K562 (cell line): ENCODE measurements at regions not wholly inside any gene's neighbourhood (a gene's known extent, or its start where the extent isn't known, plus 50 kb on each side); places are given as distances from the start of the nearest gene placed in this dataset.
A peak's percentile ranks its signal among the peaks of the same experiment; 100 is the strongest.

Experiments used
- CHD1 ChIP-seq: fragments of 200-600 bp; sonication (generic); IDR thresholded peaks from one replicate; pipeline ENCODE4 v1.6.1; 2012; ENCODE audit warnings: mild to moderate bottlenecking, moderate library complexity, low read length, inconsistent platforms
- CREB1 ChIP-seq, 2 experiments: sonication (generic) in 1 of 2; formaldehyde crosslinking in 1 of 2; IDR thresholded peaks; 2 replicates each; pipeline versions ENCODE4 v1.6.1 to v1.8.0; 2012 to 2022; ENCODE audit warnings: inconsistent platforms in 1 of 2, mild to moderate bottlenecking in 1 of 2, missing genetic modification reagents in 1 of 2, moderate library complexity in 1 of 2
- E2F5 ChIP-seq: sonication (generic); formaldehyde crosslinking; IDR thresholded peaks from 2 replicates; pipeline ENCODE4 v1.8.0; 2022; ENCODE audit warnings: mild to moderate bottlenecking, missing genetic modification reagents
- EGR1 ChIP-seq: fragments of 450-650 bp; conservative IDR thresholded peaks from 2 replicates; pipeline ENCODE4 v1.6.1; 2017; ENCODE audit warnings: mild to moderate bottlenecking
- EHMT2 ChIP-seq: fragments of 450-650 bp; IDR thresholded peaks from 2 replicates; pipeline ENCODE4 v1.6.1; 2018; ENCODE audit warnings: antibody characterized with exemption
- ETV5 ChIP-seq: sonication (generic); formaldehyde crosslinking; IDR thresholded peaks from 2 replicates; pipeline ENCODE4 v1.4.0; 2020; ENCODE audit warnings: low read depth, mild to moderate bottlenecking, missing genetic modification reagents
- FOXP1 ChIP-seq: sonication (generic); formaldehyde crosslinking; IDR thresholded peaks from 2 replicates; pipeline ENCODE4 v1.8.0; 2022; ENCODE audit warnings: mild to moderate bottlenecking, missing genetic modification reagents
- L3MBTL2 ChIP-seq: fragments of 450-650 bp; IDR thresholded peaks from 2 replicates; pipeline ENCODE4 v1.6.1; 2016; ENCODE audit warnings: mild to moderate bottlenecking, moderate library complexity
- MAFG ChIP-seq: fragments of 450-650 bp; conservative IDR thresholded peaks from 2 replicates; pipeline ENCODE4 v1.6.1; 2016; ENCODE audit warnings: missing genetic modification characterization, missing compliant biosample characterization
- NFIC ChIP-seq: fragments of 450-650 bp; IDR thresholded peaks from 2 replicates; pipeline ENCODE4 v1.6.1; 2017; ENCODE audit warnings: mild to moderate bottlenecking, inconsistent platforms
- PTTG1 ChIP-seq: fragments of 450-650 bp; IDR thresholded peaks from 2 replicates; pipeline ENCODE4 v1.6.1; 2016; ENCODE audit warnings: low read depth, mild to moderate bottlenecking, missing genetic modification characterization, missing compliant biosample characterization
- TAL1 ChIP-seq: fragments of 450-650 bp; IDR thresholded peaks from 2 replicates; pipeline ENCODE4 v1.6.1; 2016; ENCODE audit warnings: mild to moderate bottlenecking
- TBP ChIP-seq: optimal IDR thresholded peaks from 2 replicates; pipeline ENCODE3; 2011; ENCODE audit warnings: low read depth, low read length, improper control_type of control experiment
- TRIM24 ChIP-seq, 2 experiments: fragments of 450-650 bp; IDR thresholded peaks; 2 replicates each; pipeline ENCODE4 v1.6.1; 2016
- YY1 ChIP-seq, 3 experiments: IDR thresholded peaks; 2 replicates each; pipeline ENCODE4 v1.6.1; 2011; ENCODE audit warnings: low read length in 2 of 3, mild to moderate bottlenecking in 2 of 3, moderate library complexity in 2 of 3, borderline replicate concordance in 1 of 3, control low read depth in 1 of 3, low read depth in 1 of 3; ENCODE audit not compliant: insufficient read depth in 3 of 3, insufficient replicate concordance in 2 of 3, control insufficient read depth in 1 of 3, insufficient read length in 1 of 3; ENCODE audit errors: extremely low read depth in 1 of 3
- ZNF592 ChIP-seq: fragments of 450-650 bp; IDR thresholded peaks from 2 replicates; pipeline ENCODE4 v1.6.1; 2017; ENCODE audit warnings: antibody characterized with exemption, mild to moderate bottlenecking

- TF ChIP-seq CHD1 = no peak
- no peak for TF ChIP-seq ETV5 (CRISPR knock-in tag)
- TF ChIP-seq YY1 (IDR thresholded peaks at IDR 0.05; ENCODE audit: borderline replicate concordance in 1 of 3, control insufficient read depth in 1 of 3, extremely low read depth in 1 of 3, insufficient read depth in 3 of 3, insufficient read length in 1 of 3, insufficient replicate concordance in 2 of 3, low read depth in 1 of 3, low read length in 2 of 3) = peak in 1 of 3 experiments; percentile 23
- peak; percentile 14; the same call in 1 of the 2 replicates for TF ChIP-seq NFIC
- no peak for TF ChIP-seq FOXP1 (CRISPR knock-in tag)
- peak; percentile 37; the same call in 1 of the 2 replicates for TF ChIP-seq TAL1
- TF ChIP-seq L3MBTL2 = peak; percentile 48; the same call in 1 of the 2 replicates
- peak; percentile 70; the same call in 1 of the 2 replicates for TF ChIP-seq EHMT2
- TF ChIP-seq E2F5 = 0 out of 2 replicates have a peak, but pooled peaks have one; percentile 43
- TF ChIP-seq CREB1 (IDR thresholded peaks at IDR 0.05) = no peak
- 0 out of 2 replicates have a peak, but pooled peaks have one; percentile 23 for TF ChIP-seq CREB1 (CRISPR knock-in tag; IDR thresholded peaks at IDR 0.05)
- no peak for TF ChIP-seq EGR1
- TF ChIP-seq MAFG (tag) = peak; percentile 12; the same call in 1 of the 2 replicates
- TF ChIP-seq ZNF592 = peak; percentile 71
- no peak for TF ChIP-seq TBP
- no peak for TF ChIP-seq PTTG1 (tag)
- peak; percentile 68 to 79 for TF ChIP-seq TRIM24 (IDR thresholded peaks at IDR 0.05)
Observed at GRCh38 chr7:106504645-106505044, 156.3 kb downstream of the CCDC71L start (continued).
